B cell (primary cell): ENCODE measurements at regions not wholly inside any gene's neighbourhood (a gene's known extent, or its start where the extent isn't known, plus 50 kb on each side); places are given as distances from the start of the nearest gene placed in this dataset.

Experiments used
- ATAC-seq: fragments of 200-7000 bp; cut with Tn5 transposase; one replicate; pipeline ENCODE4 v1.10.0; 2021; ENCODE audit warnings: low read depth, mild to moderate bottlenecking, moderate number of reproducible peaks, moderate library complexity
- CTCF ChIA-PET: fragments of 350-600 bp; sonication (Branson Sonifier 250); formaldehyde crosslinking; loops from one replicate; lab custom pipeline; 2021; ENCODE audit warnings: antibody characterized with exemption, inconsistent platforms; lab: Charles Lee
- POLR2A ChIA-PET: fragments of 350-600 bp; sonication (Branson Sonifier 250); formaldehyde crosslinking; loops from one replicate; lab custom pipeline; 2021; ENCODE audit warnings: antibody characterized with exemption; lab: Charles Lee
- DNase-seq: peaks from one replicate; pipeline ENCODE4 v3.0.0; 2013
- H2AFZ ChIP-seq: 2 replicates; pipeline ENCODE4 v1.6.1; 2012; ENCODE audit warnings: mild to moderate bottlenecking, low read depth, low read length; ENCODE audit not compliant: insufficient read depth, poor library complexity, severe bottlenecking
- H3K27ac ChIP-seq, 2 donors: 1 replicate in 1 of 2; 2 replicates in 1 of 2; pipeline ENCODE4 v1.5.1; 2012 to 2013; ENCODE audit warnings: low read length in 2 of 2, mild to moderate bottlenecking in 2 of 2, moderate library complexity in 1 of 2
- H3K27me3 ChIP-seq, 4 experiments: fragments of 200-600 bp in 1 of 4; sonication (generic) in 1 of 4; replicated peaks in 1 of 4; 1 replicate in 2 of 4; 2 replicates in 2 of 4; pipeline versions ENCODE4 v1.6.1 to v1.7.0; 2013 to 2016; ENCODE audit warnings: low read length in 3 of 4, mild to moderate bottlenecking in 2 of 4, mixed read lengths in 1 of 4, moderate library complexity in 1 of 4; ENCODE audit not compliant: insufficient read depth in 4 of 4, control insufficient read depth in 3 of 4; ENCODE audit errors: control extremely low read depth in 1 of 4
- H3K36me3 ChIP-seq, 2 experiments: replicated peaks in 1 of 2; 1 replicate in 1 of 2; 2 replicates in 1 of 2; pipeline versions ENCODE4 v1.6.1 to v1.7.1; 2013; ENCODE audit warnings: low read length in 1 of 2; ENCODE audit not compliant: insufficient read depth in 2 of 2, control insufficient read depth in 1 of 2; ENCODE audit errors: control extremely low read depth in 1 of 2, extremely low read depth in 1 of 2
- H3K4me1 ChIP-seq, 2 donors: fragments of 200-600 bp in 1 of 2; sonication (generic) in 1 of 2; 1 replicate in 1 of 2; 2 replicates in 1 of 2; pipeline versions ENCODE4 v1.5.1 to v1.6.1; 2013 to 2017; ENCODE audit warnings: low read length in 2 of 2; ENCODE audit not compliant: control insufficient read depth in 2 of 2, insufficient read depth in 2 of 2
- H3K4me2 ChIP-seq: replicated peaks from 2 replicates; pipeline ENCODE3; 2012; ENCODE audit warnings: mild to moderate bottlenecking, low read depth, low read length; ENCODE audit not compliant: poor library complexity, severe bottlenecking
- H3K4me3 ChIP-seq, 5 experiments: fragments of 200-600 bp in 1 of 5; sonication (generic) in 1 of 5; 1 replicate in 3 of 5; 2 replicates in 2 of 5; pipeline versions ENCODE4 v1.5.1 to v1.7.0; 2011 to 2016; ENCODE audit warnings: low read length in 4 of 5, mild to moderate bottlenecking in 4 of 5, low read depth in 2 of 5, control low read depth in 1 of 5, moderate library complexity in 1 of 5; ENCODE audit not compliant: insufficient read depth in 1 of 5; ENCODE audit errors: control extremely low read depth in 1 of 5, extremely low read depth in 1 of 5
- H3K79me2 ChIP-seq: fragments of 200-600 bp; sonication (generic); one replicate; pipeline ENCODE4 v1.6.0; 2016; ENCODE audit warnings: low read length; ENCODE audit not compliant: control insufficient read depth, insufficient read depth
- H3K9ac ChIP-seq: fragments of 200-600 bp; sonication (generic); 2 replicates; pipeline ENCODE4 v1.6.1; 2017; ENCODE audit warnings: mild to moderate bottlenecking, low read length, moderate library complexity
- H3K9me3 ChIP-seq, 3 donors: one replicate each; pipeline versions ENCODE4 v1.6.1 to v1.7.1; 2013; ENCODE audit warnings: low read length in 2 of 3; ENCODE audit not compliant: control insufficient read depth in 2 of 3, insufficient read depth in 1 of 3; ENCODE audit errors: control extremely low read depth in 1 of 3
- H4K20me1 ChIP-seq: 2 replicates; pipeline ENCODE4 v1.6.0; 2012; ENCODE audit warnings: mild to moderate bottlenecking, low read length; ENCODE audit not compliant: insufficient read depth, control insufficient read depth, poor library complexity, severe bottlenecking
- H3K27ac Mint-ChIP-seq: one replicate; pipeline ENCODE4 v1.8.0; 2021; ENCODE audit warnings: mixed read lengths
- H3K27me3 Mint-ChIP-seq: one replicate; pipeline ENCODE4 v1.8.0; 2021; ENCODE audit warnings: mixed read lengths
- H3K4me1 Mint-ChIP-seq: one replicate; pipeline ENCODE4 v1.8.0; 2021; ENCODE audit warnings: mixed read lengths
- H3K4me3 Mint-ChIP-seq: one replicate; pipeline ENCODE4 v1.8.0; 2021; ENCODE audit warnings: mixed read lengths
- H3K9me3 Mint-ChIP-seq: one replicate; pipeline ENCODE4 v1.8.0; 2022; ENCODE audit warnings: mixed read lengths; ENCODE audit not compliant: insufficient read depth
- EZH2 ChIP-seq: IDR thresholded peaks from 2 replicates; pipeline ENCODE4 v1.6.1; 2012; ENCODE audit warnings: borderline replicate concordance, low read depth, mild to moderate bottlenecking, moderate library complexity, low read length; ENCODE audit not compliant: insufficient read depth, poor library complexity, severe bottlenecking
- WGBS: methylation state at CpG from one replicate; pipeline ENCODE4 v1.1.5; 2013; ENCODE audit warnings: missing lambda C conversion rate; ENCODE audit not compliant: insufficient coverage; 5-methylcytosine and 5-hydroxymethylcytosine counted together
- intact Hi-C: fragments of 100-400 bp; cut with micrococcal nuclease; formaldehyde crosslinking; loops from one replicate; pipeline ENCODE4 v1.10.0; 2022
- TF ChIP-seq, protein P1 (sequence below): fragments of 200-600 bp; IDR thresholded peaks from one replicate; pipeline ENCODE4 v1.8.0; 2022; ENCODE audit warnings: antibody characterized with exemption, mild to moderate bottlenecking

DNA sequence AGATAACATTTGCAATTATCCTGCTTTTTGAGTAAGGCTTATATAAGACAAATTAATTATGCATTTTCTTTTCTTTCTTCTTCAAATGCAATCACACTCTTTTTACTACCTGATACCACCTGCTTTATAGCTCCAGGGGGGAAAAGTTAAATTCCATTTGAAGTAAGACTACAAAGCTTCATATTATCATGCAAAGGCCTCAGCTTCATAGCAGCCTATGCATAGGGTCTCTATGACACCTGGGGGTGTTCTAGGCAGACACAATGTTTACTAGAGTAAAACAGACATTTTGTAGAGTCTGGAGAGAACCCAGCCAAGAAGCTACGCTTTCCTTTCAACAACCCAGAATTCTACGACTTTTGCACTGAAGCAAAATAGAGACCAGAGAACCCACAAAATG is 148.0 kb downstream of the MCHR2 start:
- no peak overlapping the region for H3K27ac ChIP-seq
- TF ChIP-seq EZH2: no peak
- TF ChIP-seq, protein P1, sequence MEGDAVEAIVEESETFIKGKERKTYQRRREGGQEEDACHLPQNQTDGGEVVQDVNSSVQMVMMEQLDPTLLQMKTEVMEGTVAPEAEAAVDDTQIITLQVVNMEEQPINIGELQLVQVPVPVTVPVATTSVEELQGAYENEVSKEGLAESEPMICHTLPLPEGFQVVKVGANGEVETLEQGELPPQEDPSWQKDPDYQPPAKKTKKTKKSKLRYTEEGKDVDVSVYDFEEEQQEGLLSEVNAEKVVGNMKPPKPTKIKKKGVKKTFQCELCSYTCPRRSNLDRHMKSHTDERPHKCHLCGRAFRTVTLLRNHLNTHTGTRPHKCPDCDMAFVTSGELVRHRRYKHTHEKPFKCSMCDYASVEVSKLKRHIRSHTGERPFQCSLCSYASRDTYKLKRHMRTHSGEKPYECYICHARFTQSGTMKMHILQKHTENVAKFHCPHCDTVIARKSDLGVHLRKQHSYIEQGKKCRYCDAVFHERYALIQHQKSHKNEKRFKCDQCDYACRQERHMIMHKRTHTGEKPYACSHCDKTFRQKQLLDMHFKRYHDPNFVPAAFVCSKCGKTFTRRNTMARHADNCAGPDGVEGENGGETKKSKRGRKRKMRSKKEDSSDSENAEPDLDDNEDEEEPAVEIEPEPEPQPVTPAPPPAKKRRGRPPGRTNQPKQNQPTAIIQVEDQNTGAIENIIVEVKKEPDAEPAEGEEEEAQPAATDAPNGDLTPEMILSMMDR: no peak
- H3K9me3 ChIP-seq: no peaks in the 10 kb centered on the region
- H3K27me3 Mint-ChIP-seq: peaks cover 13% of the 10 kb centered on the region
- no peaks in the 10 kb centered on the region for H3K36me3 ChIP-seq
- ATAC-seq (no peak), DNase-seq (no peak)
- no peak overlapping the region for H3K4me3 ChIP-seq
- intact Hi-C loops: no loop called here
- H3K4me3 Mint-ChIP-seq: no peak overlapping the region
- no peak overlapping the region for H2AFZ ChIP-seq
- POLR2A ChIA-PET: no interaction called here
- no peak overlapping the region for H3K9ac ChIP-seq
- no peak overlapping the region for H3K27ac Mint-ChIP-seq
- H3K27me3 ChIP-seq: no peaks in the 10 kb centered on the region
- H4K20me1 ChIP-seq: no peaks in the 10 kb centered on the region
- CTCF ChIA-PET: no interaction called here
- no peak overlapping the region for H3K4me2 ChIP-seq
- no peaks in the 10 kb centered on the region for H3K4me1 ChIP-seq
- no peaks in the 10 kb centered on the region for H3K4me1 Mint-ChIP-seq
- WGBS: no CpG with 5 or more reads among the region's 2 CpGs
- no peaks in the 10 kb centered on the region for H3K9me3 Mint-ChIP-seq
- no peaks in the 10 kb centered on the region for H3K79me2 ChIP-seq

DNA sequence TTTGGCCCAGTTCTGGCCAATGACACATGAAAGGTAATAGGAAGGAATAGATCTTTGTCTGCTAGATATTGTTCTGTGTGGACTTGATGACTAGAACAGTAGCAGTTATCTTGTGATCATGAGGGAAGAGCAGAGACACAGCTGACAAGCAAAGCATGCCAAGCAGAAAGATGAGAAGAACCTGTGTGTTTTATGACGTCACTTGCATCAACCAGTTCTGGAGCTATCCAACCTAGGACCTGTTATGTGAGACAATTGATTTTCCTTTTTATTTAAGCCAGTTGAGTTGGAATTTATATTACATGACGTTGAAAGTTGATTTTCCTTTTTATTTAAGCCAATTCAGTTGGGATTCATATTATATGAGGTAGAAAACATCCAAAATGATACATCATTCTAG is 143.2 kb downstream of the MCHR2 start:
- no peaks in the 10 kb centered on the region for H3K4me1 Mint-ChIP-seq
- H3K9me3 ChIP-seq: no peaks in the 10 kb centered on the region
- intact Hi-C loops: no loop called here
- 83% methylated on average over 1 of the region's 2 CpGs for WGBS
- H4K20me1 ChIP-seq: no peaks in the 10 kb centered on the region
- H3K9ac ChIP-seq: no peak overlapping the region
- no peaks in the 10 kb centered on the region for H3K36me3 ChIP-seq
- H3K9me3 Mint-ChIP-seq: no peaks in the 10 kb centered on the region
- DNase-seq: no peak
- no peak overlapping the region for H3K4me3 Mint-ChIP-seq
- no peak overlapping the region for H2AFZ ChIP-seq
- ChIA-PET POLR2A (no interaction called here), CTCF (no interaction called here)
- no peak for ATAC-seq
- H3K27me3 ChIP-seq: no peaks in the 10 kb centered on the region
- H3K4me2 ChIP-seq: no peak overlapping the region
- no peak overlapping the region for H3K4me3 ChIP-seq
- TF ChIP-seq EZH2: no peak
- TF ChIP-seq, protein P1: no peak
- no peaks in the 10 kb centered on the region for H3K79me2 ChIP-seq
- H3K27ac Mint-ChIP-seq: no peak overlapping the region
- H3K4me1 ChIP-seq: no peaks in the 10 kb centered on the region
- no peak overlapping the region for H3K27ac ChIP-seq
- H3K27me3 Mint-ChIP-seq: peaks cover 18% of the 10 kb centered on the region
